HG02642 (cell line): ENCODE measurements at regions not wholly inside any gene's neighbourhood (a gene's known extent, or its start where the extent isn't known, plus 50 kb on each side); places are given as distances from the start of the nearest gene placed in this dataset.

Experiments used
- ATAC-seq: cut with Tn5 transposase; IDR thresholded peaks from one replicate; pipeline ENCODE4 v1.9.1; 2021; ENCODE audit warnings: mild to moderate bottlenecking; ENCODE audit not compliant: unreplicated experiment, poor library complexity

GRCh38 chr4:136800248-136800647 lies 732.0 kb downstream of the PCDH18 start:
- no peak for ATAC-seq

- no peak for ATAC-seq
These were observed 735.3 kb downstream of the PCDH18 start for GRCh38 chr4:136796953-136797352.

GRCh38 chr4:136793848-136794247 lies 738.4 kb downstream of the PCDH18 start:
- no peak for ATAC-seq

DNA sequence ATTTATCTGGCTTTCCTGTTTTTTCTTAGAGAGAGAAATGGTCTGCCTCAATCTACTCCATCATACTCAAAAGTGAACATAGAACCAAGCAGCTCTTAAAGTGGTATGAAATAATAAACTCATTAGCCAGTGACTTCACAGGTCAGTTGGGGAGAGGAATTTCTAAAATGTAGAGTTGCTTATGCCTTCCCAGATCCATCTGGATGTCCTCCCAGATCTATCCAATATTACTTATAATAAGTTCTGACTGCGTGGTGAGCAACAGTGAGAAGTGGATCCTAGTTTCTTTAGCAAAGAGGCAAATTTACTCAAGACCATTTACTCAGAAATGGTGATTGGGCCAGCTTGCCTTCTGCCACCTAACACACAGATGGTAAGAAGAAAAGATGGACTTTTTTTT lies 748.0 kb downstream of the PCDH18 start:
- ATAC-seq: no peak

DNA sequence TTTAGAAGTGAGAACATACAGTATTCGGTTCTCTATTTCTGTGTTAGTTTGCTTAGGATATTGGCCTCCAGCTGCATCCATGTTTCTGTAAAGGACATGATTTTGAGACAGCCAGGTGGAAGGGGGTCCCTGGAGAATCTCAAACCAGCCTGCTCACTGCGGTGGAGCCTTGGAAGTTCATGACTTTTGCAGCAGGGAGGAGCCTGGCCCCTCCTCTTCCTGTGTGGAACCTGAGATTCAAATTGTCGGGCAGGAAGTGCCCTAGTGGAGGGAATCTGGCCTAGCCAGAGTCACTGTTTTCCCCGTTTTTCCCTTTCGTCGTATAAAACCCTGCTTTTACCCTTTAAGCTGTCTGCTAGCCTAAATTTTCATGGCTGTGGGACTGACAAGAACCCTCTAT lies 762.6 kb downstream of the PCDH18 start:
- ATAC-seq: no peak

DNA sequence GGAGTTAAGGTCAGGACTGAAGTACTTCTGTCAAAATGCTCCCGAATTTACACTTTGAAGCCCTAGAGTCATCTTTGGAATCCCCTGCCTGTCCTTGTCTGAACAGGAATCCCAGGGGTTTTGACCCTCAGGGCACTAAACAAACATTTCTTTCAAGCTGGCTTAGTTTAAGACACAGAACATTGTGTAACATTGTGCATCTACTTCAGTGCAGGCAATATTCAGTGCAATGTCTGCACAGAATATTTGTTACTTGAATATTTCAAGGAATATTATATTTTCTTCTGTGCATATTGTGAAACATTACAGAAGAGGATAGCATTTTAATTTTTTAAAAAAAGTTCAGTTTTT lies 763.4 kb downstream of the PCDH18 start:
- no peak for ATAC-seq

DNA sequence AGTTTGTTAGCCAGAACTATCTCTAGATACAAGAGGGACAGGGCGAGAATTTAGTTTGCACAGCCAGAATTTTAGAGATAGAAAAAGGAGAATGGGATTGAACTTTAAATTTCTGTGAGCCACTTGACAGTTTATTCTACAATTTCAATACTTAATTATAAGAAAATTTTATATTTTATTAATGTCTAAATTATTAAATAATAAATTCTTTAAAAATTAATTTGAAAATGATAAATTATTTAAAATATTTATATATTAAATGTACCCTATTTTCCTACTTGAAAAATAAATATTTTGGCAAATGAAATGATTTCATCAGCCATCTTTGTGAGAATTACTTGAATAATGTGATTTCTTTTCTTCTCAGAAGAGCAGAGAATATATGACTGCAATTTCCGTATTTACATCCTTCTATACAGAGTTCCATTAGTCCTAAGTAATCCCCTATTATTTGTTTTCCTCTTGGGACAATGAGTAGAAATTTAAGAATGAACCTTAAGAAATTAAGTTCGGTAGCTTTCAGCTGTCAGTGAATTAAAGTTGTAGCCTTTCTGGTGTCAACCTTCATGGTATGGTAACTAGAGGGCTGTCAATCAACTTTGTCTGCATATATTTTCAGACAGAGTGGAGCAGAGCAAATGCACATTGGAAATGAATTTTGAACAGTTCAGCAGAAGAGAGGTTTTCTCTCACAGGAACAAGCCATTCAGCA lies 763.9 kb downstream of the PCDH18 start:
- ATAC-seq: no peak

GRCh38 chr4:136763919-136764318 lies 768.4 kb downstream of the PCDH18 start:
- ATAC-seq: no peak

- ATAC-seq: no peak
These were observed 776.8 kb downstream of the PCDH18 start for GRCh38 chr4:136755531-136755916.

DNA sequence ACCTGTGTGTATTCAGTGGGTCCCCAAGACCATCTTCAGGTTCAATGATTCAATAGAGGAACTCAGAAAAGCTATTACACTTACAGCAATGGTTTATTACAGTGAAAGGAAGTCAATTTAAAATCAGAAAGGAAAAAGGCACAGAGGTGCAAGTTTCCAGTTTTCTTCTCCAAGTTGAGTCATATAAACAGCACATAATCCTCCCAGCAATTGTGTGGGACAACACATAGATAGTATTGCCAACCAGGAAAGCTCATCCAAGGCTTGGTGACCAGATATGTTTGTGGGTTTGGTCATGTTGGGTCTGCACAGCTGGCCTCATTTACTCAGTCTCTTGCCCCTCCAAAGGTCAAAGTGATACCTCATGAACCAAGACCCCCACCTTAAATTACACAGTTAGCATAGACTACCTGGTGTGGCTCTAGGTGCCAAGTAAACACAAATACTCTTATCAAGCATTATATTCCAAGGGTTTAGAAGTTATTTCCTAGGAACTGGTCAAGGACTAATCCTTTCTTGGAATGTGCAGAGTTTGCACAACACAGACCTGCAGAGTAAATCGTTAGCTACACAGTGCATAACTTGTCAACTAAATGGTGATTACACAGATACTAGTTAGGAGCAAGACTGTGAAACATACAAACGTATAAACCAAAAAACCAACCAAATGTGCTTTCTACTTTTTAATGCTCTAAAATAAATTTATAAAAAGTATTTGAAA lies 777.3 kb downstream of the PCDH18 start:
- ATAC-seq: no peak

DNA sequence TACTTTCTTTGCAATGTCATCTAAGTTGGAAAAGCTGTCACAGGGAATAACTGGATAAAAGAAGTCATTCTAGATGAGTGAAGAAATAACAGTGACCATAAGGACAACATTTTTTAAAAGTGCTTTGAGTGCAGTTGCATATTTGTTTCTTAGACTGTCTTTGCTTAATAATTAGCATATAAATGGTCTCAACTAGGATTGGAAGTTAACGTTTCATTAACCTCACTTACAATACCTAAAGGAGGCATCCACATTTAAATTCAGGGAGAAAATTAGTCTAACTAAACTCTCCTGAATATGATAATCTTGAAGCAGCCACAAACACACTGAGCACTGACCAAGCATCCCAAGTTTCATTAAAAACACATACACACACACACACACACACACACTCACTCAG lies 780.7 kb downstream of the PCDH18 start:
- ATAC-seq: no peak

- ATAC-seq: no peak
These were observed 781.4 kb downstream of the PCDH18 start for GRCh38 chr4:136750897-136751296.

GRCh38 chr4:136749989-136750388 lies 782.3 kb downstream of the PCDH18 start:
- ATAC-seq: no peak

DNA sequence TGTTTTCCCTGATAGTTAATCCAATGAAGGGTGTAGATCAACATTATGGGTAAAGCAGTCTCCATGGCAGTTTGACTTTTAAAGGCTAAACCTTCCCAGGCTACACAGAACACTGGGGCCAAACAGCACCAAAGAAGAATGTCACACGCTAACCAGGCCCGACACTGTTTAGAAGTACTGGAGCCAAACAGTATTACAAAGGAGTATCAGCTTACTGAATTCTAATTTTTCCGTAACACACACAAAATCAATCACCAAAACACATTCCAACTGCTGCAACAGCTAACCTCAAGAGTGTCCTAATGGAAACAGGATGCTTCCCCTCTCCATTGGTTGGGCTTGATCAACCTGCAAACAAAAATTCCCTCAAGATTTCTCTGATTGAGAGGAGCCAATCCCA lies 783.5 kb downstream of the PCDH18 start:
- no peak for ATAC-seq

DNA sequence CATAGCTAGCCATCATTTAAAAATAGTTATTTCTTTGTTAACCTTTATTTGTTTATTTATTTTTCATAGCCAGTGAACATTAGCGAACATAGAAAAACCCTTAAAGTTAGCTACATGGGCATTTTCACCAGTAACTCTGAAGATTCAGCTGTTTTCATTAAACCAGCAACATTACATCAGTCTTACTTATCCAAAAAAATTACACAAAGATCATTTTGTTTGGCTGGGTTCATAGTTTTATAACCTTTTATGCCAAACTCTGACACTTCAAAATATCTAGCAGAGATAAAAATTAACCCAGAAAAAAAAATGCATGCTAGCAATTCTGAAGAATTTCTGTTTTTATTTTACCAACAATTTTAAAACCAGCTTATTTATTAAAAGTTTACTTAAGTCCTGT lies 784.1 kb downstream of the PCDH18 start:
- no peak for ATAC-seq

DNA sequence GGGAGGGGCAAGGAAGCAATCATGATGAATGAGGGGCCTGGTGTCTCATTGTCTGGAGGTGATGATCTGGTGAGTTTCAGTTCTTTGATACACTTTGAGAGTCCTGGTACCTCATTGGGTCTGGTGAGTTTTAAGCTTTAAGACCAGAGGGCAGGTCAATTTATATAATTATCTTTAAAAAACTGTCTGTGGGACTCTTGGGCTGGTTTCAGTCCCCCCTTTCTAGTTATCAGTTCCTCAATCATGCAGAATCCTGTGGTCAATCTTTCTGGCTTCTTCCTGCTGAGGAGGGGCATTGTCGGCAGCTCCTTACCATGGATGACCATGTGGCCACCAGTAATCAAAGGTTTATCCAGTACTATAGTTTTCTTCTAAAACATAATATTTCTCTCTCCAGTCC lies 789.1 kb downstream of the PCDH18 start:
- no peak for ATAC-seq

DNA sequence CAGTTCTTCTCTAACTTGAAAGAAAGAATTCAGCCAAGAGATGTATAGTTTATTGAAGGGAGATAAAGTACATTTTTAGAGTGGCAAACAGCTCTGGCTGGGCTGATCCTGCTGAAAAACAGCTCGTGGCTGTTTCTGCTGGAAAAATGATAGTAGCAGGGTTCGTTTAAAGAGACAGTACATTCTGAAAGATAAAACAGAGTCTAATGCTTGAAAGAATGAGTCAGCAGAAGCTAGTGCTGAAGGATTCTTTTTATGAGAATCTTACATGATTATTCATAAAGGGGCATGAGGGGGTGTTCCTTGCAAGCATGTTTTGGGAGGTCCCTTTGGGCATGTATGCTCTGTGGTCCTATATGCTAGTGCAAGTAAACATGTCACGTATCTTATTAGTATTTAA lies 790.0 kb downstream of the PCDH18 start:
- no peak for ATAC-seq

GRCh38 chr4:136741468-136741867 lies 790.8 kb downstream of the PCDH18 start:
- no peak for ATAC-seq

GRCh38 chr4:136740326-136740725 lies 792.0 kb downstream of the PCDH18 start:
- ATAC-seq: no peak

DNA sequence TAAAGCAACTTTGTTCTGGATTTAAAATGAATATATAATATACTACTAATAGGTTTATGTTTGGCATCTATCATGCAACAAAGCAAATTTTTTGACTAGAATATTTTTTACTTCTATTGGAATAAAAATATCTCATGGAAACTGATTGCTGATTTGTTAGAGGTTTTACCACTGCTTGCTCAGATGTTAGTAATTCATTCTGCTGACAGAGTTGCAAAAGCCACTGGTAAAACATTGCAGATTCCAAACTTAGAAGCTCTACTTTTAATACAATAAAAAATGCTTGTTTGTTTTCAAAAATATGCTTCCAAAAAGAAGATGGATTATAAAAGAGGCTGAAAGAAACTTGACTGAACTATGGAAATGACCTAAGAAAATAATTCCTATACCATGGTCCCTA lies 795.2 kb downstream of the PCDH18 start:
- no peak for ATAC-seq

- ATAC-seq: no peak
These were observed 801.3 kb downstream of the PCDH18 start for GRCh38 chr4:136731025-136731424.
